Lower leg skin (tissue), 4 donors: ENCODE measurements at regions not wholly inside any gene's neighbourhood (a gene's known extent, or its start where the extent isn't known, plus 50 kb on each side); places are given as distances from the start of the nearest gene placed in this dataset.
"Not testable (repeated sequence)": the region's sequence is repeated elsewhere in the genome, so short reads cannot be mapped to it uniquely, and the experiment has no call there.

Experiments
- DNase-seq, 2 donors: peaks; one replicate each; pipeline ENCODE4 v3.0.0-alpha.2; 2019; ENCODE audit warnings: low spot score in 2 of 2
- H3K4me3 ChIP-seq: fragments of 200-600 bp; sonication (generic); 2 replicates; pipeline ENCODE4 v1.5.1; 2017; ENCODE audit warnings: mild to moderate bottlenecking, low read depth; ENCODE audit not compliant: poor library complexity, severe bottlenecking
- POLR2A ChIP-seq, 2 donors: fragments of 450-650 bp; IDR thresholded peaks; one replicate each; pipeline ENCODE4 v1.6.1; 2016 to 2017; ENCODE audit warnings: antibody characterized with exemption in 2 of 2, mild to moderate bottlenecking in 1 of 2, moderate library complexity in 1 of 2
- WGBS, 2 donors: methylation state at CpG; one replicate each; pipeline ENCODE4 v1.1.5; 2018; 5-methylcytosine and 5-hydroxymethylcytosine counted together
- intact Hi-C: fragments of 100-400 bp; cut with DNase I; formaldehyde crosslinking; loops from one replicate; pipeline ENCODE4 v1.15.0; 2023; ENCODE audit warnings: low total_unique reads
- TF ChIP-seq, protein P1 (sequence below), 3 donors: fragments of 450-650 bp; IDR thresholded peaks; one replicate each; pipeline ENCODE4 v1.5.1; 2016; ENCODE audit warnings: antibody characterized with exemption in 3 of 3, mild to moderate bottlenecking in 3 of 3, moderate library complexity in 2 of 3

DNA sequence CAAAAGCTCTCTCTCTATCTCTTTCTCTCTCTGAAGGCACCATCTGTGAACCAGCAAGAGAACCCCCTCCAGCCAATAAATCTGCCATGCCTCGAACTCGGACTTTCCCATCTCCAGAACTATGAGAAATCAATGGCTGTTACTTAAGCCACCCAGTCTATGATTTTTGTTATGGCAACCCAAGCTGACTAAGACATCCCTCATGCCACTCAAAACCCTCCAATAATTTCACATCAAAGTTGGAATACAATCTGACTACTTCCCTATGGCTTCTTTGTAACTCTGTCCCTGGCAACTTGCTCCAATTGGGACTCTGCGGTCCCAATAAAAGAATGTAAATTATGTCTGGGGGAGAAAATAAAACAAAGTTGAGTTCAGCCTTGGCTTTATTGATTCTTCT is 265.7 kb downstream of the SHOX start:
- DNase-seq: no peak
- H3K4me3 ChIP-seq: no peak overlapping the region
- no peak for TF ChIP-seq POLR2A (IDR thresholded peaks at IDR 0.05)
- TF ChIP-seq, protein P1, sequence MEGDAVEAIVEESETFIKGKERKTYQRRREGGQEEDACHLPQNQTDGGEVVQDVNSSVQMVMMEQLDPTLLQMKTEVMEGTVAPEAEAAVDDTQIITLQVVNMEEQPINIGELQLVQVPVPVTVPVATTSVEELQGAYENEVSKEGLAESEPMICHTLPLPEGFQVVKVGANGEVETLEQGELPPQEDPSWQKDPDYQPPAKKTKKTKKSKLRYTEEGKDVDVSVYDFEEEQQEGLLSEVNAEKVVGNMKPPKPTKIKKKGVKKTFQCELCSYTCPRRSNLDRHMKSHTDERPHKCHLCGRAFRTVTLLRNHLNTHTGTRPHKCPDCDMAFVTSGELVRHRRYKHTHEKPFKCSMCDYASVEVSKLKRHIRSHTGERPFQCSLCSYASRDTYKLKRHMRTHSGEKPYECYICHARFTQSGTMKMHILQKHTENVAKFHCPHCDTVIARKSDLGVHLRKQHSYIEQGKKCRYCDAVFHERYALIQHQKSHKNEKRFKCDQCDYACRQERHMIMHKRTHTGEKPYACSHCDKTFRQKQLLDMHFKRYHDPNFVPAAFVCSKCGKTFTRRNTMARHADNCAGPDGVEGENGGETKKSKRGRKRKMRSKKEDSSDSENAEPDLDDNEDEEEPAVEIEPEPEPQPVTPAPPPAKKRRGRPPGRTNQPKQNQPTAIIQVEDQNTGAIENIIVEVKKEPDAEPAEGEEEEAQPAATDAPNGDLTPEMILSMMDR (IDR thresholded peaks at IDR 0.05): no peak
- 72 to 75% methylated on average over 3 of the region's 3 CpGs for WGBS, 2 donors
- intact Hi-C loops: no loop called here

DNA sequence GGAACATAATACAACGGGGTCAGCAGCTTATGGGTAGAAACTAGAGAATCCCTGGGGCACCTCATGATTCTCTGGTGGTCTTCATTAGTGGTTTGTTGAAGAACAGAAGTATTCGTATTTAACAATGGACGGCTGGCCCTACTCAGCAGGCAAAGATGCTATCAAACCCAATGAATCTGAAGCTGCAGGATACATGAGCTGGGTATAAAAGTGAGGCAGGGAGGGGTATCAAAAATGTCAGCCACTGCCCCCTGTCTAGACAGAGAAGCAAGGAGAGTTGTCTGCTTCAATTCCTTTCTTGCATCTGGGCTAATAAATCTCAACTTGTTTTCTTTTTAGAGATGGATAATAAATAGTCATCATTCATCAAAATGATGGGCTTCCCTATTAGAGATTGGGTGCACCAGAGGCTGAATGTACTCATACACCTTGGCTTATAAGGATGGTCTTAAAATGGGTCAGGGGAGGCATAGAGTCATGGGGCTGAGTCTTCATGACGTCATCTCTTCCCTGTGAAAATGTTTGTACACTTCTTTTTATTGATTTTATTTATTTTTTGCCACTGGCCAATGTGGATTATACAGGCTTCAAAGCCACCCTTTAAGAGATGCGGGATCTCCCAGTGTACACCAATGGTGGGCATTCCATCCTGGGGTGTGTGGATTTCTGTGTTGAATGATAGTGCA is 259.5 kb downstream of the SHOX start:
- TF ChIP-seq, protein P1 (IDR thresholded peaks at IDR 0.05): no peak
- TF ChIP-seq POLR2A (IDR thresholded peaks at IDR 0.05): no peak
- no peak for DNase-seq
- no peak overlapping the region for H3K4me3 ChIP-seq
- 87% methylated on average over 5 of the region's 5 CpGs for WGBS, 2 donors
- intact Hi-C loops: no loop called here

DNA sequence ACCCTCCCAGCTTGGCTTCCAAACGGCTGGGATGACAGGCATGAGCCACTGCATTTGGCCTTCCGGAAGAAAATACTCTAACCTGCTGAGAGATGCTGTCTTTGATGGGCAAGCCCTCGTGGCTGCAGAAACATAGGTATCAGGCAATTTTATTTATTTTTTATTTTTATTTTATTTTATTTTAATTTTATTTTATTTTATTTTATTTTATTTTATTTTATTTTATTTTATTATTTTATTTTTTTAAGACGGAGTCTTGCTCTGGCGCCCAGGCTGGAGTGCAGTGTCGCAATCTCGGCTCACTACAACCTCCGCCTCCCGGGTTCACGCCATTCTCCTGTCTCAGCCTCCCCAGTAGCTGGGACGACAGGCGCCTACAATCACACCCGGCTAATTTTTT is 257.1 kb downstream of the SHOX start:
- WGBS, 2 donors: 93 to 95% methylated on average over 13 of the region's 13 CpGs
- DNase-seq, H3K4me3 ChIP-seq, intact Hi-C loops: not testable (repeated sequence)

DNA sequence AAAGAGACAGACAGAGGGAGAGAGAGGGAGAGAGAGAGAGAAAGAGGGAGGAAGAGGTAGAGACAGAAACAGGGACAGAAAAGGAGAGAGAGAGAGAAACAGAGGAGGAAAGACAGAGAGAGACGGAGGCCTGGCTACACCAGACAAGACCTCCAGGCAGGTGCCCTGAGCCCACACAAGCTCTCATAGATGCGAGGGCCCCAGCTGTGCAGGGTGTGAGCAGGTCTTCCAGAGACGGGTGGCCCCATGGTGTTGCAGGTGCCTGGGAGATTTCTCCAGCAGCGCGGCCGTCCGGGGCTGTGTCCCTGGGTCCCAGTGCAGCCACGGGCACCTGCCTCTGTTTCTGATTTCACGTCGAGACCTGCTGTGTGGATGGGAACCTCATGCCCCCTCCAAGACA is 253.0 kb downstream of the SHOX start:
- WGBS, 2 donors: 58 to 61% methylated on average over 6 to 10 of the region's 10 CpGs
- intact Hi-C loops: no loop called here
- TF ChIP-seq, protein P1 (IDR thresholded peaks at IDR 0.05): no peak
- TF ChIP-seq POLR2A (IDR thresholded peaks at IDR 0.05): no peak
- H3K4me3 ChIP-seq: no peak overlapping the region
- DNase-seq: no peak

DNA sequence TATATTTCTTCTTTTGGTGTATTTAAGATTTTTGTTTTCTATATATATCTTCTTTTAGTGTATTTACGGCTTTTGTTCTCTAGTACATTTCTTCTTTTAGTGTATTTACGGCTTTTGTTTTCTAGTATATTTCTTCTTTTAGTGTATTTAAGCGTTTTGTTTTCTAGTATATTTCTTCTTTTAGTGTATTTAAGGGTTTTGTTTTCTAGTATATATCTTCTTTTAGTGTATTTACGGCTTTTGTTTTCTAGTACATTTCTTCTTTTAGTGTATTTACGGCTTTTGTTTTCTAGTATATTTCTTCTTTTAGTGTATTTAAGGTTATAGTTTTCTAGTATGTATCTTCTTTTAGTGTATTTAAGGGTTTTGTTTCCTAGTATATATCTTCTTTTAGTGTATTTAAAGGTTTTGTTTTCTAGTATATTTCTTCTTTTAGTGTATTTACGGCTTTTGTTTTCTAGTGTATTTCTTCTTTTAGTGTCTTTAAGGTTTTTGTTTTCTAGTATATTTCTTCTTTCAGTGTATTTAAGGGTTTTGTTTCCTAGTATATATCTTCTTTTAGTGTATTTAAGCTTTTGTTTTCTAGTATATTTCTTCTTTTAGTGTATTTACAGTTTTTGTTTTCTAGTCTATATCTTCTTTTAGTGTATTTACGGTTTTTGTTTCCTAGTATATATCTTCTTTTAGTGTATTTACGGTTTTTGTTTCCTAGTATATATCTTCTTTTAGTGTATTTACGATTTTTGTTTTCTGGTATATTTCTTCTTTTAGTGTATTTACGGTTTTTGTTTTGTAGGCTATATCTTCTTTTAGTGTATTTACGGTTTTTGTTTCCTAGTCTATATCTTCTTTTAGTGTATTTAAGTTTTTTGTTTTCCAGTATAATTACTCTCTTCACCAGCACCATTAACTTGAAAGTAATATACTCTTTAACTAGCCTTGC is 249.4 kb downstream of the SHOX start:
- DNase-seq, H3K4me3 ChIP-seq, intact Hi-C loops: not testable (repeated sequence)
- WGBS, 2 donors: 58 to 69% methylated on average over 11 of the region's 11 CpGs

DNA sequence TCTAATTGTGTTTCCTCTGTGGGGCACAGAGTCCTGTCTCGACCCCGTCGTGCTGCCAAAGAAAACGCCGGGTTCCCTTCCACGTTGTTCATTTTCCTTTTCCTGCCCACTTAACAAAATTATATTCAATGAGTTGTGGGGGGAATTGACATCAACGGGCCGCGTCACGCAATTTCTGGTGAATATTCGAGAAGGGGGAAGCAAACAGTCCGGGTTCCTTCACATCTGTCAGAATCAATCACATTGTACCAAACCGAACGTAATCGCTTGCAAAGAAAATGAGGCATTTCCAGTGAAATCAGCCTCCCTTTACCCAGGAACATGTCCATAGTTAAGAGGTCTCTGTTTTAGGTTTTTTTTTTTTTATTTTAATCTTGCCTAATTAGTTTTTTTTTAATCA is 243.5 kb downstream of the SHOX start:
- WGBS, 2 donors: 48 to 53% methylated on average over 15 of the region's 15 CpGs
- intact Hi-C loops: no loop called here
- H3K4me3 ChIP-seq: no peak overlapping the region
- DNase-seq: no peak
- TF ChIP-seq, protein P1 (IDR thresholded peaks at IDR 0.05): no peak
- no peak for TF ChIP-seq POLR2A (IDR thresholded peaks at IDR 0.05)
